ENCODE measurements at regions not wholly inside any gene's neighbourhood (a gene's known extent, or its start where the extent isn't known, plus 50 kb on each side); places are given as distances from the start of the nearest gene placed in this dataset.
"Not testable (repeated sequence)": the region's sequence is repeated elsewhere in the genome, so short reads cannot be mapped to it uniquely, and the experiment has no call there.

DNA sequence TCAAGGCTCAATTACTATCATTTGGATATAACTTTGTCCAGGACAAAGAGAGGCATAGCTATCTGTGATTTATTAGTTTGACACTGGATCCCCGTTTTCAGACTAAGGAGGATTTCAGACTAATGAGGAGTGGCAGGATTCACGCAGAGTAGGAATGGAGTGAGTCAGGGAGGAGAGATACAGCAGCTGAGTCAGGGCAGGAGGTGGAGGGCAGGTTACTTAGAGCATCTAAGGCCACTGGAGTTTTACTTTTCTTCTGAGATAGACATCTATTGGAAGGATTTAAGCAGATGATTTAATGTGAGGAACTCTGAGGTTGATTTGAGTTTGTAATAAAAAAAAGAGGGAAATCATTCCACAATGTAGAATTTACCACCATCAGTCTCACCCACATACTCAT is 110.6 kb downstream of the RPIA start:
- DNase-seq; H3K27ac ChIP-seq; H3K4me1 ChIP-seq; H3K27me3 ChIP-seq; intact Hi-C loops (cut with DNase I; ENCODE audit: low total_unique reads); H3K4me3 ChIP-seq; H3K9me3 ChIP-seq; H3K36me3 ChIP-seq: not testable (repeated sequence)
- 34 to 52% (median 41%) methylated on average over 2 of the region's 2 CpGs for WGBS, 5 donors

DNA sequence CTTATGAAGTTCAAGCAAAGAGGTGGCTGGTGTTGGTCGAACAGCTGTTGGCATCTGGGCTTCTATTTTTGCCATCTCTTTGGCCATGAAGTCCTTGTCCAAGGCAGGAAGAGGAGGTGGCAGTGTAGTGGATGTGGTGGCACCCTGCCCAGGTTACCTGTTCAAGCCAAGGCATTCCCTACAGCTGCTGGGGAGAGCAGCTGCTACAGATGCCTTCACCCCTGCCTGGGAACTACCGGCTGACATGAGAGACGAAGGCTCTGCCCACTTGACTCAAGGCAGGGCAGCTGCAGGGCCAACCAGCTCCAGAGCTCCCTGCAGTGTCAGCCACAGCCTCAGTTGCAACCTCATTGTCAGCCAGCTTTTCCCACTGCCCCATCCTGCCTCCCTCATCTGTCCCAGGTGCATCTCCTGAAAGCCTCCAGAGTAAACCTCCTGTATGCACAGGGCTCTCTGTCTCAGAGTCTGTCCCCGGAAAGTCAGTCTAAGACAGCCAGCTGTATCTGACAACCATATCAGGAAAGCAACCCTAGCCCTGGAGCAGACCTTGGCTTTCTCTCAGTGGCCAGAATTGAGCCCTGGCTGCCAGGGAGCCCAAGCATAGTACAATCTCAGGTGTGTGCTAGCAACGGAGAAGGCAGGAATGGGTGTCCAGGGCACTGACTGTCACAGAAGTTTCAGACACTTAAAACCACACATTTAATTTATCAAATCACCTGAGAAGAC is 115.9 kb downstream of the RPIA start:
- H3K9me3 ChIP-seq, result no peaks in the 10 kb centered on the region
- H3K4me1 ChIP-seq, result no peaks in the 10 kb centered on the region
- TF ChIP-seq EP300 (IDR thresholded peaks at IDR 0.05), result no peak
- TF ChIP-seq, protein P1, sequence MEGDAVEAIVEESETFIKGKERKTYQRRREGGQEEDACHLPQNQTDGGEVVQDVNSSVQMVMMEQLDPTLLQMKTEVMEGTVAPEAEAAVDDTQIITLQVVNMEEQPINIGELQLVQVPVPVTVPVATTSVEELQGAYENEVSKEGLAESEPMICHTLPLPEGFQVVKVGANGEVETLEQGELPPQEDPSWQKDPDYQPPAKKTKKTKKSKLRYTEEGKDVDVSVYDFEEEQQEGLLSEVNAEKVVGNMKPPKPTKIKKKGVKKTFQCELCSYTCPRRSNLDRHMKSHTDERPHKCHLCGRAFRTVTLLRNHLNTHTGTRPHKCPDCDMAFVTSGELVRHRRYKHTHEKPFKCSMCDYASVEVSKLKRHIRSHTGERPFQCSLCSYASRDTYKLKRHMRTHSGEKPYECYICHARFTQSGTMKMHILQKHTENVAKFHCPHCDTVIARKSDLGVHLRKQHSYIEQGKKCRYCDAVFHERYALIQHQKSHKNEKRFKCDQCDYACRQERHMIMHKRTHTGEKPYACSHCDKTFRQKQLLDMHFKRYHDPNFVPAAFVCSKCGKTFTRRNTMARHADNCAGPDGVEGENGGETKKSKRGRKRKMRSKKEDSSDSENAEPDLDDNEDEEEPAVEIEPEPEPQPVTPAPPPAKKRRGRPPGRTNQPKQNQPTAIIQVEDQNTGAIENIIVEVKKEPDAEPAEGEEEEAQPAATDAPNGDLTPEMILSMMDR (IDR thresholded peaks at IDR 0.05), result no peak
- TF ChIP-seq POLR2AphosphoS5 (IDR thresholded peaks at IDR 0.05), result no peak
- no peak for TF ChIP-seq POLR2A (IDR thresholded peaks at IDR 0.05)
- no peaks in the 10 kb centered on the region for H3K27me3 ChIP-seq
- H3K36me3 ChIP-seq, result no peaks in the 10 kb centered on the region
- H3K27ac ChIP-seq, result no peak overlapping the region
- intact Hi-C loops (cut with DNase I; ENCODE audit: low total_unique reads), result no loop called here
- DNase-seq, result no peak
- 74 to 83% (median 78%) methylated on average over 2 to 5 of the region's 5 CpGs for WGBS, 5 donors
- no peak overlapping the region for H3K4me3 ChIP-seq

DNA sequence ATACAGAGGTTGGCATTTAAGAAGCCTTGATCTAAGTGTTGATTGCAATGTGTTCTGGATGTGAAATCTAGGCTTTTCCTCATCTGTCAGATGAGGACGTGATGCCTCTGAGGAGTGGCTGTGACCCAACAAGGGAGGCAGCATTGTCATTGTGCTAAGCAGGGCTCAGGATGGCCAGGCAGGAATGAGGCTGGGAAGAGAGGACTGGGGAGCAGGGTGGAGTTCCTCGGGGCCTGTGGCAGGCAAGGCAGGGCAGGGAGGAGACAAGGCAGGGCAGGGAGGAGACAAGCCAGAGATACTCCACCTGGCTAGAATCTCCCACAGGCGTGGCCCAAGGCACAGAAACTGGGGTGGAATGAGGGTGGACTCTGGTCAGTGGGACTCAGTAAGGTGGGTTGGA is 116.6 kb downstream of the RPIA start:
- Histone ChIP-seq H3K27ac (no peak overlapping the region), H3K4me1 (no peaks in the 10 kb centered on the region)
- WGBS, 5 donors, result 42 to 63% (median 53%) methylated on average over 3 of the region's 3 CpGs

DNA sequence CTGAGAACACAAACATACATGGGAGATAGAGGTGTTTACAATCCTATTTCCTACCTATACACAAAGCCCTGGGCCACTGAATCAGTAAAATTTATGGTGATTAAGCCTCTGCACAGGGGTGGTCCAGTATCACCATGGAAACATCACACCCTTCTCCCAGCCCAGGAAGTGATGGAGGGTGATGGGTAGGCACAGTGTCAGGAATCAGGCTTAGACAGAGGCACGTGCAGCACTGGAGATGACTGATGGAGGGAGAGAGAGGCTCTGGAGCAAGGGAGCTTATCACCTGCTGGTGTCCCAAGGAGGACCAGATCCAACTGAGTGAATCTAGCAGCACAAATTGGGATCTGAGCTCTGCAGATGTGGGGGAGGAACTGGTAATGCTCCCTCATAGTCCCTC is 117.2 kb downstream of the RPIA start:
- intact Hi-C loops (cut with DNase I; ENCODE audit: low total_unique reads), result no loop called here
- no peak overlapping the region for H3K27ac ChIP-seq
- TF ChIP-seq, protein P1 (IDR thresholded peaks at IDR 0.05), result no peak
- TF ChIP-seq EP300 (IDR thresholded peaks at IDR 0.05) (no peak), POLR2A (IDR thresholded peaks at IDR 0.05) (no peak), POLR2AphosphoS5 (IDR thresholded peaks at IDR 0.05) (no peak)
- DNase-seq, result no peak
- no peaks in the 10 kb centered on the region for H3K27me3 ChIP-seq
- no peaks in the 10 kb centered on the region for H3K9me3 ChIP-seq
- 7 to 50% (median 38%) methylated on average over 1 of the region's 1 CpG for WGBS, 5 donors
- H3K36me3 ChIP-seq, result no peaks in the 10 kb centered on the region
- no peak overlapping the region for H3K4me3 ChIP-seq
- no peaks in the 10 kb centered on the region for H3K4me1 ChIP-seq

More for the DNA sequence above, 116.6 kb downstream of the RPIA start:
- DNase-seq, result no peak
- no peaks in the 10 kb centered on the region for H3K27me3 ChIP-seq
- TF ChIP-seq EP300 (IDR thresholded peaks at IDR 0.05), result no peak
- TF ChIP-seq, protein P1 (IDR thresholded peaks at IDR 0.05), result no peak
- TF ChIP-seq POLR2A (IDR thresholded peaks at IDR 0.05), result no peak
- no peaks in the 10 kb centered on the region for H3K36me3 ChIP-seq
- H3K4me3 ChIP-seq, result no peak overlapping the region
- no peaks in the 10 kb centered on the region for H3K9me3 ChIP-seq
- intact Hi-C loops (cut with DNase I; ENCODE audit: low total_unique reads), result no loop called here

DNA sequence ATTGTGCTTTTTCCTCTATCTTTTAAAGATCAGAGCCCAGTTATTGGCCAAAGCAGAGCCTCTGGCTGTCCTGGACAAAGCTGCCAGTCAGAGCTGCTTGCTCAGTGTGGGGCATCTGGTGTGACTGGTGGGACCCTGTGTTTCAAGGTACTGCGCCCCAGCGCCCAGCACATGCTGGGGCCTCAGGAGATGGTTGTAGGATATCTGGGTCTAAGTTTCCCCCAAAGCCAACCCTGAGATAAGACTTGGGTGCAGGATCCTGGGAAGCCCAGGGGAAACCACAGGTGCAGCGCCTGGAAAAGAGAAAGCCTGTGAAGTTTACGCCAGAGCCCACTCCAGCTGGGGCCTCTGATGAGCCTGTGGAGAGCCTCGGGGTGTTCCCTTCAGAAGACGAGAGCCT is 117.7 kb downstream of the RPIA start:
- Histone ChIP-seq H3K4me3 (no peak overlapping the region), H3K27ac (no peak overlapping the region), H3K4me1 (no peaks in the 10 kb centered on the region), H3K36me3 (no peaks in the 10 kb centered on the region), H3K9me3 (no peaks in the 10 kb centered on the region), H3K27me3 (no peaks in the 10 kb centered on the region)
- intact Hi-C loops (cut with DNase I; ENCODE audit: low total_unique reads), result no loop called here
- no peak for DNase-seq
- TF ChIP-seq POLR2A (IDR thresholded peaks at IDR 0.05) (no peak), EP300 (IDR thresholded peaks at IDR 0.05) (no peak), POLR2AphosphoS5 (IDR thresholded peaks at IDR 0.05) (no peak)
- TF ChIP-seq, protein P1 (IDR thresholded peaks at IDR 0.05), result no peak
- 89 to 96% (median 90%) methylated on average over 5 to 6 of the region's 6 CpGs for whole genome bisulfite sequencing, 5 donors
